ENCODE measurements at regions not wholly inside any gene's neighbourhood (a gene's known extent, or its start where the extent isn't known, plus 50 kb on each side); places are given as distances from the start of the nearest gene placed in this dataset.

GRCh38 chr6:71726121-71726520, 160.2 kb upstream of the RIMS1 start:
- no peak for TF ChIP-seq CTCF (IDR thresholded peaks at IDR 0.05 in 2 of 3, conservative IDR thresholded peaks at IDR 0.05 in 1 of 3; ENCODE audit: borderline replicate concordance in 1 of 3, insufficient read depth in 1 of 3, low read depth in 2 of 3, low read length in 2 of 3)
- no peak for TF ChIP-seq POLR2A (IDR thresholded peaks at IDR 0.05; ENCODE audit: borderline replicate concordance, extremely low read depth, insufficient read depth, insufficient read length)
- TF ChIP-seq YY1 (IDR thresholded peaks at IDR 0.05; ENCODE audit: extremely low read depth, insufficient replicate concordance, low read depth, low read length): no peak
- no peak for TF ChIP-seq REST (IDR thresholded peaks at IDR 0.05; ENCODE audit: low read depth)
- no peak for TF ChIP-seq ZNF274 (IDR thresholded peaks at IDR 0.05; ENCODE audit: low read depth, low read length)
- no peak for TF ChIP-seq POLR2AphosphoS5 (IDR thresholded peaks at IDR 0.05; ENCODE audit: low read depth, low read length)

Data from HCT116 (cell line).